Left kidney (tissue), 1 donor: ENCODE measurements at regions not wholly inside any gene's neighbourhood (a gene's known extent, or its start where the extent isn't known, plus 50 kb on each side); places are given as distances from the start of the nearest gene placed in this dataset.
"Not testable (repeated sequence)": the region's sequence is repeated elsewhere in the genome, so short reads cannot be mapped to it uniquely, and the experiment has no call there.

Experiments used
- DNase-seq: peaks from one replicate; pipeline ENCODE4 v3.0.0-alpha.2; 2013

DNA sequence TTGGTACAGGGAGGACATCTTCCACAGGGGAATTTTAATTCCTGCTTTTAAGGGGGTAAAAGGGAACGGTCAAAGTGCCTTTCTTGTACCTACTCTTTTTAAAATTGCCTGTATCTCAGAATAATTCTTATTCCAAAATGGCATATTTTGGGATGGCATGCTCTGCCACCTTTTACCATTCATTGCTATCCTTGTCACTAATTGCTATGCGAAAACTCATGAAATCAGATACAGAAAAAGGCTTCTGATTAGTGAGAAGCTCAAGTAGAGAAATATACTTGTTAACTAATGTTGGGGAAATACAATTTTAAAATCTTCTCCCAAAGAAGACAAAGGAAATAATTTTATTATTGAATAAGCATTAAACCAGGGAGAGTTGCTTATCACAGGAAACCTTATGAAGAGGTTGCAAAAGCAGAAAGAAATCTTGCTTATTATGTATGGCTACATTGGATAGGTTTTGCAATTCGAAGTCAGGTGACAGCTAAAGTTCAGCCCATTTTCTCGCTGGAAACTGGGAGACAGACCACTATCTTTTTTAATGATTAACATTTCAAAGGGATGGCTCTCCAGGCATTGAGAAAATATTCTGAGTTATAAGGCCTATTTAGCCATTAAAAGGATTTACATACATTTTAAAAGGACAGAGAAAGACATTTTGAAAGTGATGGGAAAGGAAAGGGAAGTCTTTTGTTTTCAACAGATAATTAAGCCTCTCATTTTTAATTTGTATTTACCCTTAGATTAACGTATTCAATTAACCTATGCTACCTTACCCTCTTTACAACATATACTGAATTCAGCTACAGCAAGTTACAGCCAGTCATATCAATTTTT is 110.3 kb upstream of the PRSS16 start:
- no peak for DNase-seq

- no peak for DNase-seq
Measured at GRCh38 chr6:27138406-27138805, 109.1 kb upstream of the PRSS16 start.

- DNase-seq, result peak; percentile 91
Measured at GRCh38 chr6:27138837-27139755, 108.4 kb upstream of the PRSS16 start.

DNA sequence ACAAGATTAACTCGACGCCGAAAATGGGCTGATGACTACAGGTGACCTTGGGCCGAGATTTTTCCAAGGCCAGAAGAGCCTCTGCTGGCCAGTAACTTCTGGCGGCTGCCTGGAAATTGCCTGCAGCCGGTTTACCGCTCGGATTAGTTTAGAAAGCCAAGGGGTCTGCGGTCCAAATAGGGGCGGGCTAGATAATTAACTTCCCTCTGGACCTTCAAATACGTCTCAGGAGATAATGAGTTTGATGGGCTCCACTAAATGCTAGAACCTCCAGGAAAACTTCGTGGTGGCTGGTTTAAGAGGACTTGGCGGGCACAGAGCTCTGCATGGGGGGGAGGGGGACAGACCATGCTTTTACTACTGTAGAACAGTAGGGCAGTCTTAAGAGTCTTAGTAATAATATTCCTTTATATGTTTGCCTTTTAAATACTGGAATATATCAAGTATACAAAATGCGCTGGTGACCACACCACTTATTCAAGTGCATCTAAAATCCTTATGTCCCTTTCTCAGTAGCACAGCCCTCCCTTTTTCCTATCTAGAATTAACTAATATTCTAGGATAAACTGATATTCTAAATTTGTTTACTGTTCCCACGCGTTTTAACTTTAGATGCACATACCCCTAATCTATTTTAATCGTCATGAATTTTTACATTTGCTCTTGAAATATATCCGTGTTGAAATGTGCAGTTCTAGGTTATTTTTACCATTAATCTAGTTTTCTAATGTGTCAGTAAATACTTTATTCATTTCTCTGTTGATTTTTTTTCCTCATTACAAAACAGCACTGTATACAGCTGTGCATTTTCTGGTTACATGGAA is 107.5 kb upstream of the PRSS16 start:
- DNase-seq, result no peak

DNA sequence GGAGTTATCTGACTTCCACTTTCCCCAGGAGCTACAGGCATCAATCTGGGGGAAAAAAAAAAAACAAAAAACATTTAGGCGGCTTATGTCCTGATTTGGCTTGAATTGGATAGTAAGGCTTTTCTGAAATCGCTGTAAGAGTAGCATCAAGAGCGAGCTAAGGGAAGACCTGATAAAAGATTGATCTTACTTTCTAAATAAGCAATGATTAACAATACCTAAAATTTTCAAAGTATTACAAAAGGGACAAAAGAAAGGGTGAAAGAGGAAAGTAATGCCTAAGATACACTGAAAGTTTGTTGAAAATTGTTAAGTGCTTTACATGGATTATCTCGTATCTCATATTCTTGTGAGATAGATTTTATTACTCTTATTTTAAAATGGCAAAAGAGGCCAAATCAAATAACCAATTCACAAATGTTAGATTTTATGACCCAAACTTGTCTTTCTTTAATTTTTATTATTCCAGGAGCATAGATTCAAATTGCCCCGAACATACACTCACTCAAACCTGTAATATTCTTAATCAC is 106.4 kb upstream of the PRSS16 start:
- DNase-seq, result no peak

DNA sequence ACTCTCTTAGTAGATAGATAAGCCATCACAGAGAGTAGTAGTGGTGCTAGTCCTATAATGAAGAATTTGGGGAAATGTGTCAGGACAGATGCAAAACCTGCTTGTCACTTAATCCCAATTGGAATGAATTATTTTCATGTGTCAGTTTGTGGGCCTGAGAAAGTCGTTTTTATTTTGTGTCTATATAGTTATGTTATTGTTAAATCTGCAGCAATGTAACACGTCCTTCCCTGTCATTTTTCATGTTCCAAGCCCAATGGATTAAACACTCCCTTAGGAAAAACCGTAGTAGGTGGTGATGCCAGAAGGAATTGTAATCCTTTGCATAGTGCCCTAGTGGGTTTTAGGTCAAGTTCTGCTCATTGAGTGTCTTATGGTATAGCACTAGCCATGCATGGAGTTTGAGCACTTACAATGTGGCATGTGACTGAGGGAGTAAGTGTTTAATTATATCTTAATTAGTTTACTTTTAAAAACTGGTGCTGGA is 105.9 kb upstream of the PRSS16 start:
- DNase-seq, result no peak

DNA sequence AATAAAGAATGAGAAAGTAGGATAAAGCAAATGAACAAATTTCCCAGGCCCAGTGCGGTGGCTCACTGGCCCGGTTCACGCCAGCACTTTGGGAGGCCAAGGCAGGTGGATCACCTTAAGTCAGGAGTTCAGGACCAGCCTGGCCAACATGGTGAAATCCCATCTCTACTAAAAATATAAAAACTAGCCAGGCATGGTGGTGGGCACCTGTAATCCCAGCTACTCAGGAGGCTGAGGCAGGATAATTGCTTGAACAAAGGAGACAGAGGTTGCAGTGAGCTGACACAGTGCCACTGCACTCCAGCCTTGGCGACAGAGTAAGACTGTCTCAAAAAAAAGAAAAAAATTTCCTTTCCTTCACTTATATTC is 104.5 kb upstream of the PRSS16 start:
- not testable (repeated sequence) for DNase-seq

GRCh38 chr6:27143474-27144026 is 104.0 kb upstream of the PRSS16 start:
- no peak for DNase-seq

GRCh38 chr6:27144740-27145079 is 102.8 kb upstream of the PRSS16 start:
- DNase-seq, result no peak

- DNase-seq, result peak; percentile 90
Measured at GRCh38 chr6:27145731-27146455, 101.6 kb upstream of the PRSS16 start.

DNA sequence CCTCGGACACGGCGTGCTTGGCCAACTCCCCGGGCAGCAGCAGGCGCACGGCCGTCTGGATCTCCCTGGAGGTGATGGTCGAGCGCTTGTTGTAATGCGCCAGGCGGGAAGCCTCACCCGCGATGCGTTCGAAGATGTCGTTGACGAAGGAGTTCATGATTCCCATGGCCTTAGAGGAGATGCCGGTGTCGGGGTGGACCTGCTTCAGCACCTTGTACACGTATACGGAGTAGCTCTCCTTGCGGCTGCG is 101.1 kb upstream of the PRSS16 start:
- DNase-seq, result not testable (repeated sequence)

GRCh38 chr6:27146706-27147505 is 100.6 kb upstream of the PRSS16 start:
- DNase-seq, result peak; percentile 99

DNA sequence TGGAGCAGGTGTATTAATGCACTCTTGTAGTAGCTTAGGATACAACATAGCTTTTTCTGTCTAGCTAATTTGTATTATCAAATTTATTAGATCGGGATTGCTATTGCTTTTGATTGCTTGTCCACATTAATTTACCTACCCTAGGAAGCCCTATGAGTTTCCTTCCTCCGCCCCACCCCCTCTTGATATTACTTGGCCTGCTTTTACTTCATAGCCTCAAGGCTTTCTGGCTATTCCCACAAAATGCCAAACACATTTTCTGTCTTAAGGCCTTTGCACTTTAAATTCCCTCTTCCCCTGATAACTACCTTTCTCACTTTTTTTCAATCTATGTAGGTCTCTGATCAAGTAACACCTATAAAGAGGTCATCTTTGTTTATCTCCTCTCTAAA is 99.1 kb upstream of the PRSS16 start:
- DNase-seq, result no peak

DNA sequence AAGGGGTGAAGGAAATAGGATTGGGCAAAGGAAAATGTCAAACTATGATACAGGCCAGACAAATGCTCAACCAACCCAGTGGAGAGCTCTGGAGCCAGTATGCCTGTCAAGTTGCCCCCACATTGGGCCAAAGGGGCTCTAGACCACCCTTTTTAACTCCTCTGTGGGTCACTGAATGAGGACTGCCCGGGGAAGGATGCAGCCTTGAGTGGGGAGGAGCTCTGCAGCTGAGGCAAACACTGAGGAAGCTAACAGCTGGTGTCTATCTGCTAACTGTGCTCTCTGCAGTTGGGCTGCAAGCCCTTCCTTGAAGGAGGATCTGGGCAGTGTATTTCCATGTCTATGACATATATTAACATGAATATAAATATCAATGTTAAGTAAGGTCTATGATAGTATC is 98.4 kb upstream of the PRSS16 start:
- DNase-seq, result no peak

DNA sequence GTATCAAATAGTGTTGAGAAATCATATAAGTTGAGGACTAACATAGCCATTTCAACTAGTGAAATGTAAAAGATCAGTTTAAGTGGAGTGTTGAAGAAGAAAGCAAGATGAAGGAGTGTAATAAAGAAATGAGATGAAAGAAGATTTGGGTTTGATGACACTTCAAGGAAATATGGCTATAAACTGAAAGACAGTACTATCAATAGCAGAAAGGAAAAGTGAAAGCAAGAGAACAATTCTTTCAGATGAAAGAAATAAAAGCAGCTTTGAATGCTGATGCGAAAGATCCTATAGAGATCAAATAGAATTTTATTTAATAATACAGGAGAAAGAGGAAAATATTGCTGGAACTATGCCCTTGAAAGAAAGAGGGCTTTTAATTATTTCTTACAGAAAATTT is 92.8 kb upstream of the PRSS16 start:
- no peak for DNase-seq

DNA sequence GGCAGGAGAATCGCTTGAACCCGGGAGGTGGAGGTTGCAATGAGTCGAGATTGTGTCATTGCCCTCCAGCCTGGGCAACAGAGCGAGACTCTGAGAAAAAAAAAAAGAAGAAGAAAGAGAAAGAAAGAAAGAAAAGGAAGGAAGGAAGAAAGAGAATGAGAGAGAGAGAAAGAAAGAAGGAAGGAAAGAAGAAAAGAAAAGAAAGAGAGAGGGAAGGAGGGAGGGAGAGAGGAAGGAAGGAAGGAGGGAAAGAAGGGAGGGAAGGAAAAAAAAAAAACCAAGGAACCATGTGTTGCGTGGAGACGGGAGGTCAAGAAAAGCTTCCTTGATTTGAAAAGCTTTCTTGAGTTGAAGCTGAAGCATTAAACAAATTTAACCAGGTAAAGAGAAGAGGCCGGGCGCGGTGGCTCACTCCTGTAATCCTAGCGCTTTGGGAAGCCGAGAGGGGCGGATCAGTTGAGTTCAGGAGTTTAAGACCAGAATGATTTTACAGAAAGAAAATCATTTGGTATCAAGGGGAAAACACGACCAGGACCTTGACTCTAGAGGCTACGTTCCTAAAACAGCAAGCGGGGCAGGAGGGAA is 90.5 kb upstream of the PRSS16 start:
- no peak for DNase-seq

DNA sequence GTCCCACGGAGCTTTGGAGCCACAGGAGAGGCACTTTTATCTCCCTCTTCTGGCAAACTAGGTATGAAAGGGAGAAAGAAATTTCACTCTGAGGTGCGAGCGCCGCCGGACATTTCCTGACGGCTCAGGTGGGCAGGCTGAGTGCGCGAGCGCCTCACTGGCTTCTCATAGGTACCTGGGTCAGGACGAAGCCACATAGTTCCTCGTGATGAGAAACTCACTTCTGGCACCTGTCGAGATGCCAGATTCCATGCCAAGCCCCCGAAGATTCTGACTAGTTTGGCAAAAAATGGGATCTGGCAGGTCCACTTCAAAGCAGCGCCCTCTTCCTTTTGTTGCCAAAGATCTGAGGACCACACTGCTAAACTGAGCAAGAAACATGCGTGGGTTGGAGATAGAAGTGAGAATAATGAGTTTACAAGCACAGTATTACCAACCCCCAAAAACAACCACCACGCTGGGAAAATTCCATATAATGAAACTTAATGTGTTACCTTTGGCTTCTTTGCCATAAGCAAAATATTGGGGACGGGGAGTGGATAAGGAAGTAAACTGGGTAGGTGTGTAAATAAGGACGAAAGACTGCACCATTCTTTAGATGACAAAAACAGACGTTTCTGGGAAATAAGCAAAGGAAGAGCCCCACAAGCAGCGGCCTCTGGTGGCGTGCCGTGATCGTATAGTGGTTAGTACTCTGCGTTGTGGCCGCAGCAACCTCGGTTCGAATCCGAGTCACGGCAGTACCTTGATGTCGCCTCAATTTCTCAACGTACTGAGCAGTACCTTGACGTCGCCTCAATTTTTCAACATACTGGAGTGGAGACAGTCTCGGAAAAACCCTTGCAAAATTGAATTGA is 89.8 kb upstream of the PRSS16 start:
- DNase-seq, result no peak

DNA sequence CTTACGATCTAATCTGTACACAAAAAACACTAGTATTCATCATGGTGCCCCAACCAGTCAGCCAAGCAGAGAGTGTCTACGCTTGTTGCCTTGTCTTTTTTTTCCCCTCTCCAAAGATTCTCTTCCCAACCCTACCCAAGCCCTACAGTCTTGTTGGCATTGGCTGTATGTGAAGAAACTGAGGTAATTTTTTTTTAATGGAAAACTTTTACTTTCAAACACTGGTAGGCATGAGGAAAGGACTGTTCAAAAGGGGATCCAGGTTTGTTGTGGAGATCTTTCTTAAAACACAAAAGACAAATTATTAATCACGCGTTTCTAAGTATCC is 89.2 kb upstream of the PRSS16 start:
- no peak for DNase-seq

DNA sequence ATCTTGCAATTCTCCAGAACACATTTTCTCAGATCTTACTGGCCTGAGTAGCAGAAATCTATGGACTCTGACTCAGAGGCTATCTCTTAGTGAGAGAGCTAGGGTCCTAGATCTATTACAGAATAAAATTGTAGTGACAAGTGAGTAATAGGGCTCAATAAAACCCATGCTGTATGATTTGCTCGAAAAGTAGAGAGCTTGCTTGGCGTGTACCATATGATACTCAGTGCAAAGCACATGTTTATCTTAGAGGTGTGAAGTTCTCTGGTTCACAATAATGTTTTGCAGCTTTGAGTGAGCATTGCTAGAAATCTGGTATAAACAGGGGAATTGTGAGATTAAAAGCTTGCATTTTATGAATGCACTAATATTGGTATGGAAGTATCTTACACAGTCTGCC is 87.8 kb upstream of the PRSS16 start:
- no peak for DNase-seq
